ENCODE measurements at regions not wholly inside any gene's neighbourhood (a gene's known extent, or its start where the extent isn't known, plus 50 kb on each side); places are given as distances from the start of the nearest gene placed in this dataset.

- peak; percentile 58 for DNase-seq
These were observed 285.1 kb downstream of the TNS1 start for GRCh38 chr2:217717646-217718045.

- no peak for DNase-seq
These were observed 287.3 kb downstream of the TNS1 start for GRCh38 chr2:217715484-217715883.

- DNase-seq, result no peak
These were observed 288.5 kb downstream of the TNS1 start for GRCh38 chr2:217714287-217714751.

- DNase-seq, result peak; percentile 77
These were observed 289.2 kb downstream of the TNS1 start for GRCh38 chr2:217713395-217714286.

- no peak for DNase-seq
These were observed 290.4 kb downstream of the TNS1 start for GRCh38 chr2:217712431-217712830.

GRCh38 chr2:217711188-217711587, 291.6 kb downstream of the TNS1 start:
- no peak for DNase-seq

- no peak for DNase-seq
These were observed 292.5 kb downstream of the TNS1 start for GRCh38 chr2:217710211-217710765.

- DNase-seq, result no peak
These were observed 293.2 kb downstream of the TNS1 start for GRCh38 chr2:217709478-217710210.

- no peak for DNase-seq
These were observed 295.6 kb downstream of the TNS1 start for GRCh38 chr2:217707131-217707611.

GRCh38 chr2:217706513-217706912, 296.3 kb downstream of the TNS1 start:
- no peak for DNase-seq

- no peak for DNase-seq
These were observed 296.7 kb downstream of the TNS1 start for GRCh38 chr2:217706095-217706494.

GRCh38 chr2:217705461-217705860, 297.3 kb downstream of the TNS1 start:
- DNase-seq, result no peak

GRCh38 chr2:217703999-217704398, 298.8 kb downstream of the TNS1 start:
- peak; percentile 42 for DNase-seq

- peak; percentile 90 for DNase-seq
These were observed 299.7 kb downstream of the TNS1 start for GRCh38 chr2:217703102-217703501.

GRCh38 chr2:217701622-217702021, 301.2 kb downstream of the TNS1 start:
- DNase-seq, result no peak

- no peak for DNase-seq
These were observed 304.1 kb downstream of the TNS1 start for GRCh38 chr2:217698691-217699090.

- DNase-seq, result no peak
These were observed 307.7 kb downstream of the TNS1 start for GRCh38 chr2:217695033-217695520.

GRCh38 chr2:217694291-217694690, 308.5 kb downstream of the TNS1 start:
- DNase-seq, result no peak

- DNase-seq, result no peak
These were observed 309.4 kb downstream of the TNS1 start for GRCh38 chr2:217693363-217693762.

- DNase-seq, result no peak
These were observed 310.7 kb downstream of the TNS1 start for GRCh38 chr2:217691920-217692666.

- DNase-seq, result no peak
These were observed 311.3 kb downstream of the TNS1 start for GRCh38 chr2:217691516-217691915.

- no peak for DNase-seq
These were observed 313.7 kb downstream of the TNS1 start for GRCh38 chr2:217689053-217689452.

- DNase-seq, result no peak
These were observed 314.3 kb downstream of the TNS1 start for GRCh38 chr2:217688494-217688893.

Data from DMS79 treated with DMSO at 0.1 percent for 48 hours (cell line).